ENCODE measurements at regions not wholly inside any gene's neighbourhood (a gene's known extent, or its start where the extent isn't known, plus 50 kb on each side); places are given as distances from the start of the nearest gene placed in this dataset.

GRCh38 chr6:1463751-1464426 is 74.5 kb downstream of the FOXF2 start:
- H3K4me2 ChIP-seq (ENCODE audit: low read depth, low read length) = no peak overlapping the region
- POLR2A ChIA-PET (ENCODE audit: unreplicated experiment) = no interaction called here
- H2BK120ac ChIP-seq (ENCODE audit: low read depth, low read length) = no peak overlapping the region
- H3K9me1 ChIP-seq (ENCODE audit: insufficient read depth, low read length) = no peaks in the 10 kb centered on the region
- no peak overlapping the region for H2AK9ac ChIP-seq (replicated peaks; ENCODE audit: low read depth, low read length, poor library complexity)
- ATAC-seq (ENCODE audit: low read depth) = no peak
- H3K4me1 ChIP-seq (ENCODE audit: control insufficient read depth, insufficient read depth, low read length) = no peaks in the 10 kb centered on the region; the same call in 1 of the 2 replicates
- DNase-seq = no peak
- no peak overlapping the region for H3K14ac ChIP-seq (replicated peaks; ENCODE audit: low read depth, low read length)
- no TSS peak for BruUV-seq (replicated peaks)
- H3K79me1 ChIP-seq (ENCODE audit: low read depth in 1 of 2, low read length in 2 of 2) = no peaks in the 10 kb centered on the region
- no peak overlapping the region for H3K4ac ChIP-seq (ENCODE audit: low read depth, low read length)
- TF ChIP-seq MAZ (IDR thresholded peaks at IDR 0.05; ENCODE audit: borderline replicate concordance, low read depth, low read length) (no peak), RAD21 (IDR thresholded peaks at IDR 0.05; ENCODE audit: low read length) (no peak), CTCF (conservative IDR thresholded peaks at IDR 0.05; ENCODE audit: low read depth, low read length) (no peak), CHD1 (IDR thresholded peaks at IDR 0.05; ENCODE audit: low read depth, low read length) (no peak), ELK1 (IDR thresholded peaks at IDR 0.05; ENCODE audit: borderline replicate concordance, low read depth, low read length) (no peak), FOS (IDR thresholded peaks at IDR 0.05; ENCODE audit: low read depth, low read length) (no peak), CEBPB (IDR thresholded peaks at IDR 0.05; ENCODE audit: low read depth, low read length) (no peak), RCOR1 (IDR thresholded peaks at IDR 0.05; ENCODE audit: insufficient replicate concordance, low read length) (no peak)
- no peaks in the 10 kb centered on the region for H4K20me1 ChIP-seq (ENCODE audit: insufficient read depth, low read length)
- no peak overlapping the region for H4K5ac ChIP-seq (ENCODE audit: low read depth, low read length)
- no peaks in the 10 kb centered on the region for H3K9me3 ChIP-seq (ENCODE audit: control insufficient read depth, insufficient read depth, low read length)
- H3K23ac ChIP-seq (ENCODE audit: low read depth, low read length) = no peak overlapping the region
- H3K56ac ChIP-seq (ENCODE audit: extremely low read depth, insufficient read depth, low read length) = no peak overlapping the region
- CTCF ChIA-PET = interaction anchor here (0.5 kb wide), 1 partner anchor 1425 kb away, joined by 3 read pairs; no protein-coding TSS in a partner anchor
- no peak overlapping the region for H3K18ac ChIP-seq (ENCODE audit: low read depth, low read length)
- in situ Hi-C loops (cut with MboI; ENCODE audit: low sequenced_read_pairs) (no loop called here), intact Hi-C loops (cut with micrococcal nuclease) (no loop called here), dilution Hi-C loops (cut with HindIII; ENCODE audit: low sequenced_read_pairs, unreplicated experiment) (no loop called here)
- H2BK20ac ChIP-seq (ENCODE audit: low read depth, low read length) = no peak overlapping the region
- no peak overlapping the region for H4K8ac ChIP-seq (ENCODE audit: low read depth in 2 of 2, low read length in 2 of 2)
- no peak overlapping the region for H4K91ac ChIP-seq (ENCODE audit: insufficient read depth, low read depth, low read length)
- no peaks in the 10 kb centered on the region for H3K36me3 ChIP-seq (ENCODE audit: control insufficient read depth, insufficient read depth, low read length)
- no peak overlapping the region for H2AK5ac ChIP-seq (ENCODE audit: low read depth, low read length)
- WGBS, 2 experiments (ENCODE audit: extremely low coverage in 2 of 2, insufficient read length in 1 of 2) = 76% methylated on average over 3 of the region's 8 CpGs; no CpG with 5 or more reads in 1 of the 2 experiments
- no peak overlapping the region for H3K4me3 ChIP-seq (ENCODE audit: insufficient read depth, low read depth, low read length)
- H2BK15ac ChIP-seq (ENCODE audit: low read depth, low read length) = no peak overlapping the region
- no peak overlapping the region for H3K9ac ChIP-seq (ENCODE audit: low read depth, low read length)
- no peak overlapping the region for H3K27ac ChIP-seq (ENCODE audit: insufficient read depth, low read length)
- no peak overlapping the region for H2AFZ ChIP-seq (replicated peaks; ENCODE audit: low read length, poor library complexity)
- H3K27me3 ChIP-seq (ENCODE audit: control insufficient read depth, insufficient read depth, low read length) = peaks cover 5% of the 10 kb centered on the region
- H2BK5ac ChIP-seq (ENCODE audit: low read depth, low read length, poor library complexity, severe bottlenecking) = no peak overlapping the region

All from IMR-90 (cell line).